ENCODE measurements at regions not wholly inside any gene's neighbourhood (a gene's known extent, or its start where the extent isn't known, plus 50 kb on each side); places are given as distances from the start of the nearest gene placed in this dataset.

GRCh38 chr6:109236115-109237076 is 141.1 kb downstream of the CEP57L1 start (continued):
- TF ChIP-seq ZBTB40 (IDR thresholded peaks at IDR 0.05) (0 out of 2 replicates have a peak, but pooled peaks have one; percentile 31), ZBTB40 (CRISPR knock-in tag; IDR thresholded peaks at IDR 0.05) (no peak), DACH1 (IDR thresholded peaks at IDR 0.05; ENCODE audit: partially characterized antibody) (peak; percentile 22), HCFC1 (IDR thresholded peaks at IDR 0.05; ENCODE audit: low read depth, low read length) (0 out of 2 replicates have a peak, but pooled peaks have one; percentile 16), ZNF165 (CRISPR knock-in tag; IDR thresholded peaks at IDR 0.05; ENCODE audit: borderline replicate concordance) (peak; percentile 48; the same call in 1 of the 2 replicates), ZFX (CRISPR knock-in tag; IDR thresholded peaks at IDR 0.05) (no peak)

Measured in K562 (cell line).